NT2/D1 (cell line): ENCODE measurements at regions not wholly inside any gene's neighbourhood (a gene's known extent, or its start where the extent isn't known, plus 50 kb on each side); places are given as distances from the start of the nearest gene placed in this dataset.

Source experiments
- SUZ12 ChIP-seq: IDR thresholded peaks from 2 replicates; pipeline ENCODE4 v1.6.1; 2011; ENCODE audit not compliant: insufficient read length, insufficient read depth; ENCODE audit errors: extremely low read depth
- YY1 ChIP-seq: IDR thresholded peaks from 2 replicates; pipeline ENCODE4 v1.6.1; 2011; ENCODE audit not compliant: insufficient read length, insufficient read depth
- ZNF274 ChIP-seq: IDR thresholded peaks from 2 replicates; pipeline ENCODE4 v1.6.1; 2011; ENCODE audit warnings: mild to moderate bottlenecking, low read depth, low read length

GRCh38 chr6:168166627-168167026, 87.6 kb upstream of the FRMD1 start:
- no peak for TF ChIP-seq YY1
- no peak for TF ChIP-seq ZNF274
- TF ChIP-seq SUZ12: no peak
